ENCODE measurements at regions not wholly inside any gene's neighbourhood (a gene's known extent, or its start where the extent isn't known, plus 50 kb on each side); places are given as distances from the start of the nearest gene placed in this dataset.

- DNase-seq = no peak
These were observed 153.0 kb downstream of the UXS1 start for GRCh38 chr2:106041150-106041549.

GRCh38 chr2:106039634-106040315 lies 154.3 kb downstream of the UXS1 start:
- DNase-seq = no peak

- DNase-seq = no peak
These were observed 155.3 kb downstream of the UXS1 start for GRCh38 chr2:106038601-106039375.

- DNase-seq = no peak
These were observed 156.2 kb downstream of the UXS1 start for GRCh38 chr2:106037932-106038331.

- DNase-seq = no peak
These were observed 156.8 kb downstream of the UXS1 start for GRCh38 chr2:106037262-106037661.

GRCh38 chr2:106034325-106034724 lies 159.8 kb downstream of the UXS1 start:
- no peak for DNase-seq

GRCh38 chr2:106032676-106033075 lies 161.4 kb downstream of the UXS1 start:
- DNase-seq = no peak

GRCh38 chr2:106030287-106031268 lies 163.5 kb downstream of the UXS1 start:
- no peak for DNase-seq

GRCh38 chr2:106028192-106028591 lies 165.9 kb downstream of the UXS1 start:
- no peak for DNase-seq

GRCh38 chr2:106026271-106027190 lies 167.6 kb downstream of the UXS1 start:
- no peak for DNase-seq

- no peak for DNase-seq
These were observed 168.3 kb downstream of the UXS1 start for GRCh38 chr2:106025796-106026195.

GRCh38 chr2:106021662-106022028 lies 172.5 kb downstream of the UXS1 start:
- no peak for DNase-seq

GRCh38 chr2:106020821-106021661 lies 173.1 kb downstream of the UXS1 start:
- DNase-seq = no peak

GRCh38 chr2:106020032-106020431 lies 174.1 kb downstream of the UXS1 start:
- no peak for DNase-seq

- DNase-seq = no peak
These were observed 176.0 kb downstream of the UXS1 start for GRCh38 chr2:106018141-106018540.

- DNase-seq = no peak
These were observed 181.3 kb downstream of the UXS1 start for GRCh38 chr2:106012591-106013347.

GRCh38 chr2:106012001-106012590 lies 182.0 kb downstream of the UXS1 start:
- no peak for DNase-seq

- DNase-seq = no peak
These were observed 182.7 kb downstream of the UXS1 start for GRCh38 chr2:106011380-106011779.

GRCh38 chr2:106010818-106011355 lies 183.2 kb downstream of the UXS1 start:
- DNase-seq = no peak

GRCh38 chr2:106009096-106009495 lies 185.0 kb downstream of the UXS1 start:
- DNase-seq = no peak
